SK-N-MC (cell line): ENCODE measurements at regions not wholly inside any gene's neighbourhood (a gene's known extent, or its start where the extent isn't known, plus 50 kb on each side); places are given as distances from the start of the nearest gene placed in this dataset.

Experiments used
- EZH2 ChIP-seq: fragments of 200-600 bp; sonication (generic); IDR thresholded peaks from one replicate; pipeline ENCODE4 v1.6.1; 2017; ENCODE audit warnings: antibody characterized with exemption
- POLR2AphosphoS5 ChIP-seq: IDR thresholded peaks from 2 replicates; pipeline ENCODE4 v1.6.1; 2012; ENCODE audit warnings: mild to moderate bottlenecking, low read depth, low read length, borderline replicate concordance

- no peak for TF ChIP-seq EZH2
- TF ChIP-seq POLR2AphosphoS5: no peak
Observed at GRCh38 chr9:22288661-22289060, 158.0 kb upstream of the DMRTA1 start.
